Panc1 (cell line): ENCODE measurements at regions not wholly inside any gene's neighbourhood (a gene's known extent, or its start where the extent isn't known, plus 50 kb on each side); places are given as distances from the start of the nearest gene placed in this dataset.

Source experiments
- ATAC-seq: fragments of 200-7000 bp; cut with Tn5 transposase; 2 replicates; pipeline ENCODE4 v1.9.1; 2020; ENCODE audit warnings: mild to moderate bottlenecking, moderate library complexity
- BruUV-seq: library from RNA; stranded (reverse); fragments of 400-500 nt; replicated peaks from 2 replicates; lab custom pipeline; 2021; lab: Mats Ljungman, UMichigan
- CTCF ChIA-PET: fragments of 300-600 bp; sonication (Branson Sonifier 250); formaldehyde crosslinking; loops from one replicate; lab custom pipeline; 2022; ENCODE audit warnings: antibody characterized with exemption; lab: Charles Lee
- POLR2A ChIA-PET: fragments of 300-600 bp; sonication (Branson Sonifier 250); formaldehyde crosslinking; loops from one replicate; lab custom pipeline; 2022; ENCODE audit warnings: antibody characterized with exemption; lab: Charles Lee
- DNase-seq: peaks from one replicate; pipeline ENCODE4 v3.0.0-alpha.2; 2010; ENCODE audit warnings: low read depth, low spot score
- H3K27ac ChIP-seq: 2 replicates; pipeline ENCODE4 v1.5.1; 2011; ENCODE audit warnings: mild to moderate bottlenecking, low read length, inconsistent platforms
- H3K27me3 ChIP-seq: fragments of 200-500 bp; sonication (Bioruptor generic); 2 replicates; pipeline ENCODE4 v1.6.0; 2014; ENCODE audit warnings: low read length, inconsistent platforms; ENCODE audit not compliant: control insufficient read depth, insufficient read depth
- H3K36me3 ChIP-seq: fragments of 200-500 bp; sonication (Bioruptor generic); 2 replicates; pipeline ENCODE4 v1.5.1; 2014; ENCODE audit warnings: inconsistent platforms, mild to moderate bottlenecking, low read length, moderate library complexity; ENCODE audit not compliant: control insufficient read depth, insufficient read depth
- H3K4me1 ChIP-seq: 2 replicates; pipeline ENCODE4 v1.5.1; 2011; ENCODE audit warnings: inconsistent platforms, mild to moderate bottlenecking, low read length, moderate library complexity; ENCODE audit not compliant: control insufficient read depth, insufficient read depth
- H3K4me3 ChIP-seq, 2 experiments: 2 replicates each; pipeline ENCODE4 v1.5.1; 2011 to 2012; ENCODE audit warnings: low read depth in 2 of 2, low read length in 2 of 2, mild to moderate bottlenecking in 2 of 2, inconsistent platforms in 1 of 2, moderate library complexity in 1 of 2
- H3K9me3 ChIP-seq: fragments of 200-500 bp; sonication (Bioruptor generic); 2 replicates; pipeline ENCODE4 v1.5.1; 2014; ENCODE audit warnings: low read depth, mild to moderate bottlenecking, inconsistent platforms, low read length, moderate library complexity; ENCODE audit not compliant: control insufficient read depth, insufficient read depth
- CTCF ChIP-seq: fragments of 450-650 bp; IDR thresholded peaks from 2 replicates; pipeline ENCODE4 v1.5.1; 2017; ENCODE audit warnings: mild to moderate bottlenecking
- POLR2AphosphoS5 ChIP-seq: IDR thresholded peaks from 2 replicates; pipeline ENCODE4 v1.6.1; 2012; ENCODE audit warnings: mild to moderate bottlenecking, low read depth, low read length, moderate library complexity
- REST ChIP-seq, 2 experiments: IDR thresholded peaks; 2 replicates each; pipeline ENCODE4 v1.6.1; 2011 to 2012; ENCODE audit warnings: low read depth in 2 of 2, control low read depth in 1 of 2, low read length in 1 of 2, mild to moderate bottlenecking in 1 of 2, moderate library complexity in 1 of 2; ENCODE audit not compliant: insufficient read depth in 1 of 2
- SIN3A ChIP-seq: IDR thresholded peaks from 2 replicates; pipeline ENCODE4 v1.6.1; 2012; ENCODE audit warnings: low read depth, mild to moderate bottlenecking, low read length, moderate library complexity, borderline replicate concordance; ENCODE audit not compliant: insufficient read depth
- TCF7L2 ChIP-seq: IDR thresholded peaks from 2 replicates; pipeline ENCODE4 v1.6.1; 2011; ENCODE audit warnings: mild to moderate bottlenecking, low read depth, low read length, inconsistent platforms
- in situ Hi-C: cut with HindIII; loops from 2 replicates; pipeline ENCODE4 v1.10.0; 2016; ENCODE audit warnings: low sequenced_read_pairs, low pct_unique_long_range_greater_than_20kb
- intact Hi-C: fragments of 100-400 bp; cut with micrococcal nuclease; formaldehyde crosslinking; loops from one replicate; pipeline ENCODE4 v1.10.0; 2022; ENCODE audit not compliant: unreplicated experiment

GRCh38 chr14:51485733-51486132 lies 166.0 kb upstream of the FRMD6 start:
- in situ Hi-C loops, result no loop called here
- ChIA-PET CTCF (no interaction called here), POLR2A (no interaction called here)
- Histone ChIP-seq H3K9me3 (no peaks in the 10 kb centered on the region), H3K27ac (no peak overlapping the region), H3K27me3 (no peaks in the 10 kb centered on the region), H3K36me3 (no peaks in the 10 kb centered on the region), H3K4me1 (no peaks in the 10 kb centered on the region), H3K4me3 (no peak overlapping the region)
- DNase-seq (no peak), ATAC-seq (no peak)
- intact Hi-C loops, result no loop called here
- BruUV-seq, result no TSS peak
- no peak for TF ChIP-seq TCF7L2
- no peak for TF ChIP-seq POLR2AphosphoS5
- TF ChIP-seq CTCF, result no peak
- no peak for TF ChIP-seq SIN3A
- TF ChIP-seq REST (IDR thresholded peaks at IDR 0.05; ENCODE audit: insufficient read depth in 1 of 2, low read depth in 2 of 2, low read length in 1 of 2), result no peak

GRCh38 chr14:51487848-51488247 lies 163.9 kb upstream of the FRMD6 start:
- Histone ChIP-seq H3K27me3 (no peaks in the 10 kb centered on the region), H3K9me3 (no peaks in the 10 kb centered on the region), H3K36me3 (no peaks in the 10 kb centered on the region), H3K4me3 (no peak overlapping the region), H3K4me1 (no peaks in the 10 kb centered on the region), H3K27ac (no peak overlapping the region)
- ChIA-PET CTCF (no interaction called here), POLR2A (interaction anchor here (1.0 kb wide), 1 partner anchor 13 kb away, joined by 3 read pairs; no protein-coding TSS in a partner anchor)
- no TSS peak for BruUV-seq
- intact Hi-C loops (no loop called here), in situ Hi-C loops (no loop called here)
- DNase-seq (no peak), ATAC-seq (no peak)
- TF ChIP-seq REST (IDR thresholded peaks at IDR 0.05; ENCODE audit: insufficient read depth in 1 of 2, low read depth in 2 of 2, low read length in 1 of 2) (no peak), POLR2AphosphoS5 (no peak), SIN3A (no peak), TCF7L2 (no peak), CTCF (no peak)
